SK-N-SH (cell line): ENCODE measurements at regions not wholly inside any gene's neighbourhood (a gene's known extent, or its start where the extent isn't known, plus 50 kb on each side); places are given as distances from the start of the nearest gene placed in this dataset.

Experiments
- CTCF ChIA-PET: fragments of 300-600, 350-600 bp; formaldehyde crosslinking; extraction: SDS; loops from one replicate; lab custom pipeline; 2021; lab: Yijun Ruan, JAX
- POLR2A ChIA-PET: fragments of 350-600 bp; sonication (Branson Sonifier 250); formaldehyde crosslinking; extraction: SDS; loops from one replicate; lab custom pipeline; 2020; ENCODE audit warnings: antibody characterized with exemption, inconsistent platforms; lab: Yijun Ruan, JAX
- DNase-seq: peaks from one replicate; pipeline ENCODE4 v3.0.0; 2012
- H2AFZ ChIP-seq: fragments of 200-600 bp; sonication (generic); 2 replicates; pipeline ENCODE4 v1.8.1; 2016; ENCODE audit warnings: antibody characterized with exemption, mild to moderate bottlenecking, low read depth
- H3F3A ChIP-seq: fragments of 200-600 bp; sonication (generic); replicated peaks from 2 replicates; pipeline ENCODE3; 2016; ENCODE audit warnings: antibody characterized with exemption, mild to moderate bottlenecking; ENCODE audit not compliant: insufficient read depth
- H3K27ac ChIP-seq, 2 experiments: fragments of 200-500 bp in 1 of 2; fragments of 200-600 bp in 1 of 2; sonication (Bioruptor generic) in 1 of 2; sonication (generic), shearing (Covaris generic) in 1 of 2; 2 replicates each; pipeline versions ENCODE4 v1.5.1 to v1.6.1; 2014 to 2016; ENCODE audit warnings: low read depth in 2 of 2, inconsistent platforms in 1 of 2, low read length in 1 of 2, mild to moderate bottlenecking in 1 of 2, mixed read lengths in 1 of 2
- H3K27me3 ChIP-seq: fragments of 200-600 bp; sonication (generic), shearing (Covaris generic); 2 replicates; pipeline ENCODE4 v1.6.1; 2016; ENCODE audit warnings: mixed run types; ENCODE audit not compliant: insufficient read depth
- H3K36me3 ChIP-seq, 2 experiments: fragments of 200-500 bp in 1 of 2; fragments of 200-600 bp in 1 of 2; sonication (Bioruptor generic) in 1 of 2; sonication (generic) in 1 of 2; replicated peaks in 1 of 2; 2 replicates each; pipeline versions ENCODE3 to v1.5.1; 2014 to 2016; ENCODE audit warnings: low read length in 1 of 2, mild to moderate bottlenecking in 1 of 2; ENCODE audit not compliant: insufficient read depth in 2 of 2, control insufficient read depth in 1 of 2
- H3K4me1 ChIP-seq, 2 experiments: fragments of 200-500 bp in 1 of 2; fragments of 200-600 bp in 1 of 2; sonication (Bioruptor generic) in 1 of 2; sonication (generic), shearing (Covaris generic) in 1 of 2; 2 replicates each; pipeline versions ENCODE4 v1.5.1 to v1.6.1; 2014 to 2016; ENCODE audit warnings: low read depth in 1 of 2, low read length in 1 of 2, mixed run types in 1 of 2; ENCODE audit not compliant: insufficient read depth in 2 of 2, control insufficient read depth in 1 of 2
- H3K4me2 ChIP-seq: fragments of 200-600 bp; sonication (generic), shearing (Covaris generic); 2 replicates; pipeline ENCODE4 v1.6.1; 2017; ENCODE audit warnings: mixed run types
- H3K4me3 ChIP-seq, 2 experiments: fragments of 200-500 bp in 1 of 2; fragments of 200-600 bp in 1 of 2; sonication (Bioruptor generic) in 1 of 2; sonication (generic), shearing (Covaris generic) in 1 of 2; 2 replicates each; pipeline versions ENCODE4 v1.5.1 to v1.8.1; 2014 to 2016; ENCODE audit warnings: low read depth in 2 of 2, inconsistent platforms in 1 of 2, low read length in 1 of 2, mild to moderate bottlenecking in 1 of 2, mixed read lengths in 1 of 2, moderate library complexity in 1 of 2
- H3K79me2 ChIP-seq: fragments of 200-600 bp; sonication (generic); 2 replicates; pipeline ENCODE4 v1.8.1; 2017; ENCODE audit warnings: mild to moderate bottlenecking; ENCODE audit not compliant: insufficient read depth
- H3K9ac ChIP-seq: fragments of 200-600 bp; sonication (generic); 2 replicates; pipeline ENCODE4 v1.6.1; 2017; ENCODE audit warnings: mixed run types
- H3K9me2 ChIP-seq: fragments of 200-600 bp; sonication (generic); 2 replicates; pipeline ENCODE4 v1.6.1; 2017; ENCODE audit warnings: mixed run types
- H3K9me3 ChIP-seq: fragments of 200-600 bp; sonication (generic); 2 replicates; pipeline ENCODE4 v1.6.1; 2017; ENCODE audit warnings: mixed run types, mild to moderate bottlenecking, moderate library complexity
- H4K20me1 ChIP-seq: fragments of 200-600 bp; sonication (generic); 2 replicates; pipeline ENCODE4 v1.6.1; 2017; ENCODE audit warnings: mild to moderate bottlenecking, mixed run types; ENCODE audit not compliant: insufficient read depth
- GATA2 ChIP-seq: sonication (generic); formaldehyde crosslinking; IDR thresholded peaks from 2 replicates; pipeline ENCODE4 v1.5.0; 2020; ENCODE audit warnings: mild to moderate bottlenecking, missing genetic modification reagents
- IRF3 ChIP-seq: fragments of 150-350 bp; IDR thresholded peaks from 2 replicates; pipeline ENCODE4 v1.6.1; 2016; ENCODE audit warnings: mild to moderate bottlenecking, low read depth, low read length
- MEF2A ChIP-seq: IDR thresholded peaks from 2 replicates; pipeline ENCODE4 v1.4.0; 2012; ENCODE audit warnings: low read depth, borderline replicate concordance
- NFIC ChIP-seq: IDR thresholded peaks from 2 replicates; pipeline ENCODE4 v1.4.0; 2012; ENCODE audit warnings: borderline replicate concordance
- PBX3 ChIP-seq: IDR thresholded peaks from 2 replicates; pipeline ENCODE4; 2012
- SIN3A ChIP-seq: IDR thresholded peaks from 2 replicates; pipeline ENCODE4 v1.6.1; 2012; ENCODE audit warnings: low read depth, mild to moderate bottlenecking, low read length, moderate library complexity, borderline replicate concordance
- TCF12 ChIP-seq: IDR thresholded peaks from 2 replicates; pipeline ENCODE4 v1.4.0; 2012
- TEAD4 ChIP-seq: IDR thresholded peaks from 2 replicates; pipeline ENCODE4 v1.4.0; 2012; ENCODE audit warnings: mild to moderate bottlenecking, borderline replicate concordance; ENCODE audit not compliant: insufficient read depth
- USF1 ChIP-seq: IDR thresholded peaks from 2 replicates; pipeline ENCODE4 v1.4.0; 2012; ENCODE audit warnings: low read depth, borderline replicate concordance
- YY1 ChIP-seq: IDR thresholded peaks from 2 replicates; pipeline ENCODE4 v1.4.0; 2012; ENCODE audit warnings: low read depth, mild to moderate bottlenecking
- ZBTB33 ChIP-seq: IDR thresholded peaks from 2 replicates; pipeline ENCODE4 v1.4.0; 2012; ENCODE audit warnings: low read depth, borderline replicate concordance
- WGBS: methylation state at CpG from one replicate; pipeline ENCODE4 v1.1.6; 2017; ENCODE audit warnings: low lambda C conversion rate; 5-methylcytosine and 5-hydroxymethylcytosine counted together

GRCh38 chr10:21260066-21260465 lies 265.4 kb downstream of the SKIDA1 start (continued):
- TF ChIP-seq ZBTB33, result no peak
- no peak for TF ChIP-seq TCF12
- TF ChIP-seq GATA2 (CRISPR knock-in tag), result no peak

GRCh38 chr10:21257919-21258318 lies 267.6 kb downstream of the SKIDA1 start:
- H3K79me2 ChIP-seq, result no peaks in the 10 kb centered on the region
- POLR2A ChIA-PET, result no interaction called here
- no peak overlapping the region for H2AFZ ChIP-seq
- DNase-seq, result no peak
- H4K20me1 ChIP-seq, result no peaks in the 10 kb centered on the region
- no peak overlapping the region for H3K9ac ChIP-seq
- WGBS, result 56% methylated on average over 2 of the region's 2 CpGs
- H3K9me3 ChIP-seq, result no peaks in the 10 kb centered on the region
- TF ChIP-seq NFIC, result no peak
- TF ChIP-seq GATA2 (CRISPR knock-in tag), result no peak
- TF ChIP-seq, all 33 proteins: peak for 0
- Histone ChIP-seq H3F3A (no peaks in the 10 kb centered on the region), H3K36me3 (no peaks in the 10 kb centered on the region), H3K4me2 (no peak overlapping the region), H3K4me3 (no peak overlapping the region), H3K4me1 (peaks cover 0 to 7% of the 10 kb centered on the region in 2 experiments; a peak in 1 of 4 replicates), H3K9me2 (no peaks in the 10 kb centered on the region), H3K27ac (no peak overlapping the region), H3K27me3 (no peaks in the 10 kb centered on the region)
- CTCF ChIA-PET, result interaction anchor here (1.3 to 4.1 kb wide), 2 partner anchors 12 to 179 kb away, joined by 5 to 20 read pairs; no protein-coding TSS in a partner anchor

GRCh38 chr10:21257191-21257590 lies 268.3 kb downstream of the SKIDA1 start:
- DNase-seq, result no peak
- TF ChIP-seq YY1 (no peak), USF1 (no peak), TEAD4 (no peak), PBX3 (no peak), IRF3 (no peak), SIN3A (no peak), MEF2A (no peak)
- Histone ChIP-seq H3K4me1 (peaks cover 0 to 7% of the 10 kb centered on the region in 2 experiments; a peak in 1 of 4 replicates), H4K20me1 (no peaks in the 10 kb centered on the region), H3K4me2 (no peak overlapping the region), H3K9me3 (no peaks in the 10 kb centered on the region), H3K4me3 (no peak overlapping the region), H3K27ac (no peak overlapping the region), H3K79me2 (no peaks in the 10 kb centered on the region), H3K9me2 (no peaks in the 10 kb centered on the region), H3K36me3 (no peaks in the 10 kb centered on the region), H3K27me3 (no peaks in the 10 kb centered on the region), H3K9ac (no peak overlapping the region), H2AFZ (no peak overlapping the region), H3F3A (no peaks in the 10 kb centered on the region)
- POLR2A ChIA-PET, result no interaction called here
- 69% methylated on average over 2 of the region's 2 CpGs for WGBS
- CTCF ChIA-PET, result interaction anchor here (4.1 kb wide), 1 partner anchor 12 kb away, joined by 20 read pairs; no protein-coding TSS in a partner anchor
